SK-N-SH (cell line): ENCODE measurements at regions not wholly inside any gene's neighbourhood (a gene's known extent, or its start where the extent isn't known, plus 50 kb on each side); places are given as distances from the start of the nearest gene placed in this dataset.
A peak's percentile ranks its signal among the peaks of the same experiment; 100 is the strongest.

Experiments
- CTCF ChIA-PET: fragments of 300-600, 350-600 bp; formaldehyde crosslinking; extraction: SDS; loops from one replicate; lab custom pipeline; 2021; lab: Yijun Ruan, JAX
- POLR2A ChIA-PET: fragments of 350-600 bp; sonication (Branson Sonifier 250); formaldehyde crosslinking; extraction: SDS; loops from one replicate; lab custom pipeline; 2020; ENCODE audit warnings: antibody characterized with exemption, inconsistent platforms; lab: Yijun Ruan, JAX
- DNase-seq: peaks from one replicate; pipeline ENCODE4 v3.0.0; 2012
- H2AFZ ChIP-seq: fragments of 200-600 bp; sonication (generic); 2 replicates; pipeline ENCODE4 v1.8.1; 2016; ENCODE audit warnings: antibody characterized with exemption, mild to moderate bottlenecking, low read depth
- H3F3A ChIP-seq: fragments of 200-600 bp; sonication (generic); replicated peaks from 2 replicates; pipeline ENCODE3; 2016; ENCODE audit warnings: antibody characterized with exemption, mild to moderate bottlenecking; ENCODE audit not compliant: insufficient read depth
- H3K27ac ChIP-seq, 2 experiments: fragments of 200-500 bp in 1 of 2; fragments of 200-600 bp in 1 of 2; sonication (Bioruptor generic) in 1 of 2; sonication (generic), shearing (Covaris generic) in 1 of 2; 2 replicates each; pipeline versions ENCODE4 v1.5.1 to v1.6.1; 2014 to 2016; ENCODE audit warnings: low read depth in 2 of 2, inconsistent platforms in 1 of 2, low read length in 1 of 2, mild to moderate bottlenecking in 1 of 2, mixed read lengths in 1 of 2
- H3K27me3 ChIP-seq: fragments of 200-600 bp; sonication (generic), shearing (Covaris generic); 2 replicates; pipeline ENCODE4 v1.6.1; 2016; ENCODE audit warnings: mixed run types; ENCODE audit not compliant: insufficient read depth
- H3K36me3 ChIP-seq, 2 experiments: fragments of 200-500 bp in 1 of 2; fragments of 200-600 bp in 1 of 2; sonication (Bioruptor generic) in 1 of 2; sonication (generic) in 1 of 2; replicated peaks in 1 of 2; 2 replicates each; pipeline versions ENCODE3 to v1.5.1; 2014 to 2016; ENCODE audit warnings: low read length in 1 of 2, mild to moderate bottlenecking in 1 of 2; ENCODE audit not compliant: insufficient read depth in 2 of 2, control insufficient read depth in 1 of 2
- H3K4me1 ChIP-seq, 2 experiments: fragments of 200-500 bp in 1 of 2; fragments of 200-600 bp in 1 of 2; sonication (Bioruptor generic) in 1 of 2; sonication (generic), shearing (Covaris generic) in 1 of 2; 2 replicates each; pipeline versions ENCODE4 v1.5.1 to v1.6.1; 2014 to 2016; ENCODE audit warnings: low read depth in 1 of 2, low read length in 1 of 2, mixed run types in 1 of 2; ENCODE audit not compliant: insufficient read depth in 2 of 2, control insufficient read depth in 1 of 2
- H3K4me2 ChIP-seq: fragments of 200-600 bp; sonication (generic), shearing (Covaris generic); 2 replicates; pipeline ENCODE4 v1.6.1; 2017; ENCODE audit warnings: mixed run types
- H3K4me3 ChIP-seq, 2 experiments: fragments of 200-500 bp in 1 of 2; fragments of 200-600 bp in 1 of 2; sonication (Bioruptor generic) in 1 of 2; sonication (generic), shearing (Covaris generic) in 1 of 2; 2 replicates each; pipeline versions ENCODE4 v1.5.1 to v1.8.1; 2014 to 2016; ENCODE audit warnings: low read depth in 2 of 2, inconsistent platforms in 1 of 2, low read length in 1 of 2, mild to moderate bottlenecking in 1 of 2, mixed read lengths in 1 of 2, moderate library complexity in 1 of 2
- H3K79me2 ChIP-seq: fragments of 200-600 bp; sonication (generic); 2 replicates; pipeline ENCODE4 v1.8.1; 2017; ENCODE audit warnings: mild to moderate bottlenecking; ENCODE audit not compliant: insufficient read depth
- H3K9ac ChIP-seq: fragments of 200-600 bp; sonication (generic); 2 replicates; pipeline ENCODE4 v1.6.1; 2017; ENCODE audit warnings: mixed run types
- H3K9me2 ChIP-seq: fragments of 200-600 bp; sonication (generic); 2 replicates; pipeline ENCODE4 v1.6.1; 2017; ENCODE audit warnings: mixed run types
- H3K9me3 ChIP-seq: fragments of 200-600 bp; sonication (generic); 2 replicates; pipeline ENCODE4 v1.6.1; 2017; ENCODE audit warnings: mixed run types, mild to moderate bottlenecking, moderate library complexity
- H4K20me1 ChIP-seq: fragments of 200-600 bp; sonication (generic); 2 replicates; pipeline ENCODE4 v1.6.1; 2017; ENCODE audit warnings: mild to moderate bottlenecking, mixed run types; ENCODE audit not compliant: insufficient read depth
- ELF1 ChIP-seq: IDR thresholded peaks from 2 replicates; pipeline ENCODE4 v1.4.0; 2012
- EP300 ChIP-seq, 2 experiments: IDR thresholded peaks; 2 replicates each; pipeline versions ENCODE4 v1.4.0 to v1.6.1; 2012; ENCODE audit warnings: borderline replicate concordance in 1 of 2, low read depth in 1 of 2, low read length in 1 of 2
- FOXJ3 ChIP-seq: sonication (generic); formaldehyde crosslinking; IDR thresholded peaks from 2 replicates; pipeline ENCODE4 v1.5.1; 2020; ENCODE audit warnings: mild to moderate bottlenecking, missing genetic modification reagents
- FOXM1 ChIP-seq: IDR thresholded peaks from 2 replicates; pipeline ENCODE4 v1.4.0; 2012; ENCODE audit warnings: low read depth, mild to moderate bottlenecking
- GABPA ChIP-seq: IDR thresholded peaks from 2 replicates; pipeline ENCODE4 v1.4.0; 2012; ENCODE audit warnings: low read depth, mild to moderate bottlenecking
- GATA2 ChIP-seq: sonication (generic); formaldehyde crosslinking; IDR thresholded peaks from 2 replicates; pipeline ENCODE4 v1.5.0; 2020; ENCODE audit warnings: mild to moderate bottlenecking, missing genetic modification reagents
- PBX3 ChIP-seq: IDR thresholded peaks from 2 replicates; pipeline ENCODE4; 2012
- POLR2AphosphoS5 ChIP-seq: IDR thresholded peaks from 2 replicates; pipeline ENCODE4 v1.6.1; 2012; ENCODE audit warnings: low read depth, low read length
- RAD21 ChIP-seq: IDR thresholded peaks from 2 replicates; pipeline ENCODE4 v1.6.1; 2012; ENCODE audit warnings: mild to moderate bottlenecking, low read length
- RCOR1 ChIP-seq: fragments of 150-350 bp; IDR thresholded peaks from 2 replicates; pipeline ENCODE4 v1.6.1; 2017; ENCODE audit warnings: antibody characterized with exemption, low read length
- RFX5 ChIP-seq: IDR thresholded peaks from 2 replicates; pipeline ENCODE4 v1.6.1; 2012; ENCODE audit warnings: mild to moderate bottlenecking, improper control_type of control experiment, low read length
- TCF12 ChIP-seq: IDR thresholded peaks from 2 replicates; pipeline ENCODE4 v1.4.0; 2012
- TEAD4 ChIP-seq: IDR thresholded peaks from 2 replicates; pipeline ENCODE4 v1.4.0; 2012; ENCODE audit warnings: mild to moderate bottlenecking, borderline replicate concordance; ENCODE audit not compliant: insufficient read depth
- USF1 ChIP-seq: IDR thresholded peaks from 2 replicates; pipeline ENCODE4 v1.4.0; 2012; ENCODE audit warnings: low read depth, borderline replicate concordance
- USF2 ChIP-seq: fragments of 150-350 bp; IDR thresholded peaks from 2 replicates; pipeline ENCODE4 v1.6.1; 2017; ENCODE audit warnings: antibody characterized with exemption, low read length, low read depth, borderline replicate concordance
- ZBTB33 ChIP-seq: IDR thresholded peaks from 2 replicates; pipeline ENCODE4 v1.4.0; 2012; ENCODE audit warnings: low read depth, borderline replicate concordance
- WGBS: methylation state at CpG from one replicate; pipeline ENCODE4 v1.1.6; 2017; ENCODE audit warnings: low lambda C conversion rate; 5-methylcytosine and 5-hydroxymethylcytosine counted together

GRCh38 chr7:81577642-81578340 is 192.1 kb downstream of the HGF start:
- CTCF ChIA-PET, result interaction anchor here (0.7 to 2.0 kb wide), 4 partner anchors 14 to 107 kb away, joined by 3 to 6 read pairs (median 4); no protein-coding TSS in a partner anchor
- no peaks in the 10 kb centered on the region for H3K36me3 ChIP-seq
- no peak for DNase-seq
- no peak overlapping the region for H3K9ac ChIP-seq
- WGBS, result 59% methylated on average over 2 of the region's 2 CpGs
- H3K9me2 ChIP-seq, result no peaks in the 10 kb centered on the region
- H3K4me3 ChIP-seq, result no peak overlapping the region
- H2AFZ ChIP-seq, result 0 out of 2 replicates have a peak overlapping the region, but pooled peaks have one; percentile 11
- H3F3A ChIP-seq, result no peaks in the 10 kb centered on the region
- H3K9me3 ChIP-seq, result no peaks in the 10 kb centered on the region
- no peaks in the 10 kb centered on the region for H4K20me1 ChIP-seq
- H3K27me3 ChIP-seq, result no peaks in the 10 kb centered on the region
- peak overlapping the region in 1 of 2 experiments; percentile 3; a peak in 1 of 4 replicates for H3K27ac ChIP-seq
- no peak overlapping the region for H3K4me2 ChIP-seq
- TF ChIP-seq GABPA (no peak), USF2 (no peak), RCOR1 (no peak), TEAD4 (no peak), TCF12 (no peak), PBX3 (no peak), USF1 (no peak), POLR2AphosphoS5 (no peak), FOXJ3 (CRISPR knock-in tag) (no peak), RAD21 (no peak), GATA2 (CRISPR knock-in tag) (no peak), ELF1 (no peak)
- TF ChIP-seq, all 33 proteins: peak for 0
- H3K79me2 ChIP-seq, result no peaks in the 10 kb centered on the region
- POLR2A ChIA-PET, result no interaction called here
- H3K4me1 ChIP-seq, result no peaks in the 10 kb centered on the region; a peak in 1 of 4 replicates

- no peak overlapping the region for H3K9ac ChIP-seq
- H4K20me1 ChIP-seq, result no peaks in the 10 kb centered on the region
- WGBS, result 84% methylated on average over 6 of the region's 6 CpGs
- ChIA-PET CTCF (interaction anchor here (0.6 kb wide), 2 partner anchors 54 to 686 kb away, joined by 3 read pairs; no protein-coding TSS in a partner anchor), POLR2A (no interaction called here)
- H3K4me1 ChIP-seq, result no peaks in the 10 kb centered on the region; a peak in 1 of 4 replicates
- no peak overlapping the region for H3K4me2 ChIP-seq
- no peak overlapping the region for H3K27ac ChIP-seq
- no peaks in the 10 kb centered on the region for H3K9me3 ChIP-seq
- no peaks in the 10 kb centered on the region for H3K9me2 ChIP-seq
- no peaks in the 10 kb centered on the region for H3K27me3 ChIP-seq
- no peak for DNase-seq
- no peak overlapping the region for H3K4me3 ChIP-seq
- H3K36me3 ChIP-seq, result no peaks in the 10 kb centered on the region
- no peak overlapping the region for H2AFZ ChIP-seq
- no peaks in the 10 kb centered on the region for H3F3A ChIP-seq
- H3K79me2 ChIP-seq, result no peaks in the 10 kb centered on the region
- TF ChIP-seq GABPA (no peak), ZBTB33 (no peak), EP300 (IDR thresholded peaks at IDR 0.05; ENCODE audit: borderline replicate concordance in 1 of 2, low read depth in 1 of 2, low read length in 1 of 2) (no peak), TCF12 (no peak), RFX5 (no peak), FOXM1 (no peak)
- TF ChIP-seq, all 33 proteins: peak for 0
Measured at GRCh38 chr7:81574723-81575326, 195.0 kb downstream of the HGF start.
